NCI-H2227 (cell line): ENCODE measurements at regions not wholly inside any gene's neighbourhood (a gene's known extent, or its start where the extent isn't known, plus 50 kb on each side); places are given as distances from the start of the nearest gene placed in this dataset.
"Not testable (repeated sequence)": the region's sequence is repeated elsewhere in the genome, so short reads cannot be mapped to it uniquely, and the experiment has no call there.

Experiments used
- DNase-seq: peaks from one replicate; lab custom pipeline; 2025; ENCODE audit not compliant: unreplicated experiment; lab: John Stamatoyannopoulos, UW

- DNase-seq = no peak
Observed at GRCh38 chrX:15127010-15127409, 142.9 kb downstream of the ASB9 start.

- DNase-seq = no peak
Observed at GRCh38 chrX:15116900-15117299, 153.0 kb downstream of the ASB9 start.

- no peak for DNase-seq
Observed at GRCh38 chrX:15114743-15115566, 154.9 kb downstream of the ASB9 start.

GRCh38 chrX:15107367-15107988 is 162.4 kb downstream of the ASB9 start:
- DNase-seq = no peak

- no peak for DNase-seq
Observed at GRCh38 chrX:15098505-15098904, 171.4 kb downstream of the ASB9 start.

- no peak for DNase-seq
Observed at GRCh38 chrX:15087747-15088146, 182.1 kb downstream of the ASB9 start.

GRCh38 chrX:15073313-15073712 is 196.6 kb downstream of the ASB9 start:
- DNase-seq = no peak

- no peak for DNase-seq
Observed at GRCh38 chrX:15072880-15073279, 197.0 kb downstream of the ASB9 start.

GRCh38 chrX:15072259-15072658 is 197.6 kb downstream of the ASB9 start:
- DNase-seq = no peak

GRCh38 chrX:15059474-15059873 is 186.3 kb downstream of the MOSPD2 start:
- no peak for DNase-seq

- DNase-seq = no peak
Observed at GRCh38 chrX:15056044-15056443, 182.8 kb downstream of the MOSPD2 start.

GRCh38 chrX:15055146-15055930 is 182.1 kb downstream of the MOSPD2 start:
- DNase-seq = no peak

- no peak for DNase-seq
Observed at GRCh38 chrX:15050395-15050794, 177.2 kb downstream of the MOSPD2 start.

- no peak for DNase-seq
Observed at GRCh38 chrX:15043538-15043937, 170.3 kb downstream of the MOSPD2 start.

- DNase-seq = no peak
Observed at GRCh38 chrX:15033917-15034316, 160.7 kb downstream of the MOSPD2 start.

GRCh38 chrX:15017491-15017890 is 144.3 kb downstream of the MOSPD2 start:
- no peak for DNase-seq

GRCh38 chrX:15016051-15016450 is 142.8 kb downstream of the MOSPD2 start:
- DNase-seq = no peak

GRCh38 chrX:15014281-15014680 is 141.1 kb downstream of the MOSPD2 start:
- DNase-seq = no peak

- DNase-seq = no peak
Observed at GRCh38 chrX:15013461-15013860, 140.2 kb downstream of the MOSPD2 start.

GRCh38 chrX:14997271-14997670 is 124.0 kb downstream of the MOSPD2 start:
- no peak for DNase-seq

GRCh38 chrX:14984425-14984824 is 111.2 kb downstream of the MOSPD2 start:
- DNase-seq = not testable (repeated sequence)
